GM21423 (cell line): ENCODE measurements at regions not wholly inside any gene's neighbourhood (a gene's known extent, or its start where the extent isn't known, plus 50 kb on each side); places are given as distances from the start of the nearest gene placed in this dataset.

ENCODE experiments used
- ATAC-seq: cut with Tn5 transposase; IDR thresholded peaks from one replicate; pipeline ENCODE4 v1.9.1; 2021; ENCODE audit warnings: mild to moderate bottlenecking, moderate library complexity; ENCODE audit not compliant: unreplicated experiment

- ATAC-seq: no peak
These were observed 183.0 kb downstream of the ETS2 start for GRCh38 chr21:38988509-38989378.

DNA sequence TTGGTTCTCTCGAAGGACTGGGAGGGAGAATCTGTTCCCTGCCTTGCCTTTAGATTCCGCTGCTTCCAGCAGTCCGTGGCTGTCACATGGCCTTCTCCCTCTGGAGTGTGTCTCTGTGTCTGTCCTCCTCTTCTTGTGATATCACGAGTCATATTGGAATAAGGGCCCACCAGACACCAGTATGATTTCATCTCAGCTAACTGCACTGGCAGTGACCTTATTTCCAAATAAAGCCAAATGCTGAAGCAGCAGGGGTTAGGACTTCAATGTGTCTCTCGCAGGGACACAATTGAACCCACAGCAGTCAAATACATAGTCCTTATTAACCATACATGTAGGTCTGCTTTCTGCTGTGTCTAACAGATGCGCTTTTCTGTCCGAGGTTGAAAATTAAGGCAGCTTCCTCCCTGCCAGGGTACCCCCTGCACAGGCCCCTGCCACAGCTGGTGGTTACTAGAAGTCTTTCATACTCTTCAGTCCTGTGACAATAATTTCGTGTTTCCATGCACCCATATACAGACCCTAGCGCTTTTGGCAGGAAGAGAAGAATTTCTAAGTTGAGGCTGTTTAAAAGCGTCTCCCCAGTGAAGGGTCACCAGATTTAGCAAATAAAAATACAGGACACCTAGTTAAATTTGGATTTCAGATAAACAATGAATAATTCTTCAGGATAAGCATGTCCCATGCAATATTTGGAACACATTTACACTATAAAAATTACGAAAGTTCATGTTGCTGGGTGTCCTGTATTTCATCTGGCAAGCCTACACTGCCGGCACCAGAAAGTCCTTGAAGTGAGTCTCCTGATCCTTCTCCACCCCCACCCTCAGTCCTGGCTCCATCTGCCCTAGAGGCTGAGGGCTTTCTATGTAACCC is 182.1 kb downstream of the ETS2 start:
- ATAC-seq: no peak

DNA sequence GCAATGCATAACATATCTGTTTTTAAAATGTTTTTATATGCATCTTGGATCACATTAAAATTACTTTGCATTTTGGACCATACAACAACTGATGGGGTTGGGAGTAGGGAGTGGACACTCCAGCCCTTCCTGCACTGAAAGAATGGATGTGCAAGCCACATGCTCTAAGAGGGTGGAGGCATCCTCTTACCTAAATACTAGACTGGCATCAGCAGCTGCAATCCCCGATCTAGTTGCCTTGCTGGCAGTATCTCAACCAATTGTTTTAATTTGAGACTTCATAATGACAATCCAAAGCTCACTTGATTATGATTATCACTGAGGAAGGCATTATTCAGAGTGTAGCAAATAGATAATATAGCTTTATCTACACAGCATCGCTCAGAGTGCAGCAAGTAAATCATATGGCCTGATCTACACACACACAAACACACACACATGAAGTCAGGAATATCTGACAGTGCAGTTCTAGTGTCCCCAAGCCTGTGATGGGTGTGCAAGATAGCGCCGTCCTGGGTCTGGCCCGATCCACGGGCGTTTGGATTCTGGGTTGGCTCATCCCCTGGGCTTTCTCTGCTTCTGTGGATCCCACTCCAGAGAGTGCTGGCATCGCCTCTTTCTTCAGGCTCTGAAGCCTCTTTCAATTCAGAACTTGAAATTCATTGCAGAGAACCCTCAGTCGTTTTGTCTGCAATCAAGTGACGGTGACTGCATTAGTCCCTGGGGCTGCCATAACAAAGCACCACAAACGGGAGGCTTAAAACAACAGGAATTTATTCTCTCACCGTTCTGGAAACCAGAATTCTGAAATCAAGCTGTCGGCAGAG is 181.3 kb downstream of the ETS2 start:
- no peak for ATAC-seq

GRCh38 chr21:38986406-38986805 is 180.7 kb downstream of the ETS2 start:
- no peak for ATAC-seq

- ATAC-seq: no peak
These were observed 180.0 kb downstream of the ETS2 start for GRCh38 chr21:38985568-38986378.

- no peak for ATAC-seq
These were observed 179.3 kb downstream of the ETS2 start for GRCh38 chr21:38984982-38985567.

DNA sequence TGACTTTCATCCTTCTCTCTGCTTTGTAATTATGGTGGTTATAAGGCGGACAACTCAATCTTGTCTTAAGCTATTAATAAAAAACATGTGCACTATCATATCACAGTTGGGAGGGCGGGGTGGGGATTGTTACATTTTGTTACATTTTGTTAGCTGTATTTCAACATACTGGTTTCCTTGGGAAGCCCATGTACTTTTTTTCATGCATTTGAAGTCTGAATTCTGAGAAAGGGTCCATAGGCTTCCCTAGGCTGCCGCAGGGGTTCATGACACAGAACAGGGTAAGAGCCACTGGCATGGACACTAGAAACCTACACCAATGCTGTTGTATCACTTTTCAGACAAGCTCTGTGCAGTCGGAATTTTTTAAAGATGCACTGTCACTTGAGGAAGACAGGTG is 178.8 kb downstream of the ETS2 start:
- ATAC-seq: no peak

- ATAC-seq: no peak
These were observed 177.8 kb downstream of the ETS2 start for GRCh38 chr21:38983560-38983959.

DNA sequence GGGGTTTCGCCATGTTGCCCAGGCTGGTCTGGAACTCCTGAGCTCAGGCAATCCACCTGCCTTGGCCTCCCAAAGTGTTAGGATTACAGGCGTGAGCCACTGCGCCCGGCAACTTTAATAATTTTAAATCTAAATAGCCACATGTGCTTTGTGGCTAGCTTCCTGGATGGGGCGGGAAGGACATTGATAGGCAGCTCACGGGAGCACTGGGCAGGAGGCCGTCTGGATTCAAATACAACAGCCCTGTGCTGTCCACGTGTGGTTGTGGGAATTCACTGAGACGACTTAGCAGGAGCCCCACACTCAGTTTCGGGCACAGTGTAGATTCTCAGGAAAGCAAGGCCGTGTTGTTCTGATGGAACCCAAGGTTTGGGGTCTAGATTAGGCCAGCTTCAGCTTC is 177.1 kb downstream of the ETS2 start:
- ATAC-seq: no peak

DNA sequence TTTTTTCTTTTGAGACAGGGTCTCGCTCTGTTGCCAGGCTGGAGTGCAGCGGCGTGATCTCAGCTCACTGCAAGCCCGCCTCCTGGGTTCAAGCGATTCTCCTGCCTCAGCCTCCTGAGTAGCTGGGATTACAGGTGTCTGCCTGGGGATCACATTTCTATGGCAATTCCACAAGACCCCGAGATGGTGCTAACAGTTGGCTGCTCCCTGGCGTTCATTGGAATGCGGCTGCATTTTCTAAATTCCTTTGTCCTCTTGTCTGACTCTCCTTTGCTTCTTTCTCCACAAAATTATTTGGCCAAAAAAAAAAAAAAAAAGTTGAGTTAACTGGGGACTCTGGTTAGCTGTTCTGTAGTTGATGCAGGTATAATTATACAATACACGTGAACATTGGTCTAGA is 176.4 kb downstream of the ETS2 start:
- ATAC-seq: no peak

- no peak for ATAC-seq
These were observed 174.9 kb downstream of the ETS2 start for GRCh38 chr21:38980416-38981313.

- no peak for ATAC-seq
These were observed 173.8 kb downstream of the ETS2 start for GRCh38 chr21:38979271-38980121.

GRCh38 chr21:38976900-38977299 is 171.2 kb downstream of the ETS2 start:
- no peak for ATAC-seq

GRCh38 chr21:38973552-38973951 is 167.8 kb downstream of the ETS2 start:
- ATAC-seq: no peak

DNA sequence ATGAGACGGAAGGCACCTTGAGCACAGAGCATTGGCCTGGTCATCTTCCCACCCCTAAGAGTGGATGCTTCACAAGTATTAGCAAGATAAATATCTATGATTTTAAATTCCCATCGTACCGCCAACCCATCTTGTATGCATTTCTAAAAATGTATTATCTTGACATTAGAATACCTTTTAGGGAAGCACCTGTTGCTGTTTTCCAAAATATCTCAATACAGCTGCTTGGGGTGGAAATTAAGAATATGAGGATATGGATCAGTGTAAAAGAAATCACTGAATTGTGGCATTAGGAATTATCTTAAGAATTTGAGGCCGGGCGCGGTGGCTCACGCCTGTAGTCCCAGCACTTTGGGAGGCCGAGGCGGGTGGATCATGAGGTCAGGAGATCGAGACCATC is 166.3 kb downstream of the ETS2 start:
- no peak for ATAC-seq

GRCh38 chr21:38970765-38971164 is 165.0 kb downstream of the ETS2 start:
- ATAC-seq: no peak

- ATAC-seq: no peak
These were observed 163.3 kb downstream of the ETS2 start for GRCh38 chr21:38968887-38969543.
